ENCODE measurements at regions not wholly inside any gene's neighbourhood (a gene's known extent, or its start where the extent isn't known, plus 50 kb on each side); places are given as distances from the start of the nearest gene placed in this dataset.

DNA sequence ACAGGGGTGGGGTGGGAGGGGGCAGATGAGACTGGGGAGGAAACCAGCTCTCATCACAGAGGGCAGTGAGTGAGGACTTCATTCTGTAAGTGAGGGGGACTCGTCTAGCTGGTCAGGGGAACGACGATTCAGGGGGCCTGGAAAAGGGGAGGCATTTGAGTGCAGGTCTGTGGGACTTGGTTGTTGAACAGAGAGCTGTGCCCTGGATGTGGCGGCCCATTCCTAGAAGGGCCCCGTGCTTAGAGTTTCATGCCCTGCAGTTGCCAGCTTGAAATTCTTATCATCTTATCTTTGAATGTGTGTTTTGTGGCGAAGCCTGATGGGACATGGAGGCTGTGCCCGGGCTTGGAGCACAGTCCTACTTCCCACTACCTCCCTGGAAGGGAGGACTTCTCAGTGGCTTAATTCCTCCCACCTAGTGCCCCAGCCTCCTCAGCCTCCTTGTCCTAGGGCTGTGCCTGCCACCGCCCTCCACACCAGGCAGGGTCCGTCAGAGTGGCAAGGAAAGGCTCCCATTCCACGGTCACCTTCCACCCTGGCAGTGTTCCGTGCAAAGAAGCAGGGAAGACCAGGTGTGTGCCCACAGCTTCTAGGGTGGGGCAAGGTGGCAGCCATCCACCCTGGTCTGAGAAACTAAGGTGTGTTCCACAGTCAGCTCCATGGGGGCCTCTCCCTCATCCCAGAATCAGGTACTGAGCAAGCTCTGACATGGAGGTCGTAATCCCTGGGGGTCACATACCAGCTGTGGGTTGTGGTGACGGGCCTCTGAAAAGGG lies 59.7 kb upstream of the LMO1 start:
- no peak for DNase-seq (ENCODE audit: low read depth in 2 of 2)

GRCh38 chr11:8321876-8322275 lies 58.2 kb upstream of the LMO1 start:
- DNase-seq (ENCODE audit: low read depth in 2 of 2), result no peak

GRCh38 chr11:8320076-8320475 lies 56.4 kb upstream of the LMO1 start:
- DNase-seq (ENCODE audit: low read depth in 2 of 2), result no peak

DNA sequence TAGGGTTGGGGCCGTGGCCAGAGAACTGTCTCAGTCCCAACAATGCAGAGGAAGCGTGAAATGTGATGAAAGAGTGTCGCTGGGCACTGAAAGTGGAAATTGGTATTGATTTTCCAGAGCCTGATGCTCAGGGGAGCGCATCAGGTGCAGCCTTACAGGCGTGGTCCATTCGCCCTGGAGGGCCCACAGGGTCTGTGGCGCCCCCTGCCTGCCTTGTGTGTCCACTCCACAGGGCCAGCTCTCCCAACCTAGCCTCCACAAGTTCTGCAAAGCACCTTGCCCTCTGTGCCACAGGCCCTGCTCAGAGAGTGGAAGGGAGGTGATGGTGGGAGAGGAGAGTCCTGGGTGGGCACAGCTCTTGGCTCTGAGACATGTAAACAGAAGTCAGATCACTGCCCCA lies 54.9 kb upstream of the LMO1 start:
- no peak for DNase-seq (ENCODE audit: low read depth in 2 of 2)

- no peak for DNase-seq (ENCODE audit: low read depth in 2 of 2)
Observed at GRCh38 chr11:8317159-8317558, 53.5 kb upstream of the LMO1 start.

- no peak for DNase-seq (ENCODE audit: low read depth in 2 of 2)
Observed at GRCh38 chr11:8315954-8316353, 52.3 kb upstream of the LMO1 start.

DNA sequence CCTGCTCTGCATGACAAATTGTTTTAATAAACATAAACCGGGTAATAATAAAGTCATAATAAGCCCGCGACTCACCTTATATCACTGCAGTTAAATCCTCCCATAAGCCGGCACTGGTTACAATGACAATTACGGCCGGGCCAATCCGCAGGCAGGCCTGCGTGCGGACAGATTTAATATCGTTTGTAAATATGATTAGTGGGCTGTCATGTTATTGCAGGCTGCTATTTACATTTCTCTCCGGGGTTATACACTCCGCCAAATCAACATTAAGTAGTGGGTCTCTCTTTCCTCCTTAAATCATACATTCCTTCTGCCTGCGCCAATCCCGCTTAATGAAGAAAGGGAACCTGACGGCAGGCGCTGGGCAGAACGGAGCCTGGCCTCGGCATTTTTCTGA lies 51.8 kb upstream of the LMO1 start:
- DNase-seq (ENCODE audit: low read depth in 2 of 2), result no peak

DNA sequence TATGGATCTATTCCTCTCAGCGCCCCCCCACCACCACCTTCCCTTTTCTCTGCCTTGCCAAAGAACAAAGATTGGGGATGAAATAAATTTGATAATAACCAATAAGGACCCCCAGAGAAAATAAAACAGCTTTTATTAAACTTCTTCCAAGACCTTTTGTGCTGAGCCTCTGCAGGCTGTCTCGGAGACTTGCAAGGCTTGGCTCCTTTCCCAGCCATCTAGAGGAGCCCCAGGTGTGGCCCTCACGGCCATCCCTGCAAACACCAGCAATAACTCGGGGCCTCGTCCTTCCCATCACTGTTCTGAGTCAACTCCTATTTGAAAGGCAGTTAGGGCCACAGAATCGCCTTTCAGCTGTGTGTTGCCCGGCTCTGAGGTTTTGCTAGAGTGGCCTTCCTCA lies 51.2 kb upstream of the LMO1 start:
- DNase-seq (ENCODE audit: low read depth in 2 of 2), result no peak

- DNase-seq (ENCODE audit: low read depth in 2 of 2), result no peak
Observed at GRCh38 chr11:8313504-8314090, 49.9 kb upstream of the LMO1 start.
